ENCODE measurements at regions not wholly inside any gene's neighbourhood (a gene's known extent, or its start where the extent isn't known, plus 50 kb on each side); places are given as distances from the start of the nearest gene placed in this dataset.
A peak's percentile ranks its signal among the peaks of the same experiment; 100 is the strongest.

GRCh38 chr1:4944072-4944471, 289.7 kb downstream of the AJAP1 start:
- no peaks in the 10 kb centered on the region for H3K36me3 ChIP-seq
- TF ChIP-seq CTCF (IDR thresholded peaks at IDR 0.05): no peak
- H3K4me3 ChIP-seq: no peak overlapping the region
- ATAC-seq (no peak), DNase-seq (no peak)
- no peak overlapping the region for H3K27ac ChIP-seq
- intact Hi-C loops (cut with DNase I): no loop called here
- H3K4me1 ChIP-seq: peaks cover 0 to 12% (median 4%) of the 10 kb centered on the region in 9 donors
- peaks cover 0 to 5% (median 0%) of the 10 kb centered on the region in 7 donors for H3K27me3 ChIP-seq
- WGBS, 2 donors: 65 to 81% methylated on average over 5 of the region's 5 CpGs
- peaks cover 0 to 11% (median 0%) of the 10 kb centered on the region in 11 donors for H3K9me3 ChIP-seq

GRCh38 chr1:4939266-4939665, 284.9 kb downstream of the AJAP1 start:
- intact Hi-C loops (cut with DNase I): no loop called here
- Histone ChIP-seq H3K27ac (no peak overlapping the region), H3K9me3 (peaks cover 0 to 11% (median 0%) of the 10 kb centered on the region in 11 donors), H3K36me3 (no peaks in the 10 kb centered on the region), H3K4me1 (peaks cover 0 to 12% (median 4%) of the 10 kb centered on the region in 9 donors), H3K4me3 (no peak overlapping the region), H3K27me3 (no peaks in the 10 kb centered on the region)
- ATAC-seq: no peak
- WGBS, 2 donors: 86 to 87% methylated on average over 6 of the region's 6 CpGs
- no peak for TF ChIP-seq CTCF (IDR thresholded peaks at IDR 0.05)
- no peak for DNase-seq

- H3K4me1 ChIP-seq: peaks cover 0 to 5% (median 0%) of the 10 kb centered on the region in 9 donors
- H3K27me3 ChIP-seq: no peaks in the 10 kb centered on the region
- H3K4me3 ChIP-seq: no peak overlapping the region
- H3K9me3 ChIP-seq: peaks cover 0 to 11% (median 0%) of the 10 kb centered on the region in 11 donors
- intact Hi-C loops (cut with DNase I): no loop called here
- no peak overlapping the region for H3K27ac ChIP-seq
- H3K36me3 ChIP-seq: no peaks in the 10 kb centered on the region
- no peak for TF ChIP-seq CTCF (IDR thresholded peaks at IDR 0.05)
- 85 to 90% methylated on average over 11 of the region's 11 CpGs for whole genome bisulfite sequencing, 2 donors
- DNase-seq (no peak), ATAC-seq (no peak)
Observed at GRCh38 chr1:4937876-4938534, 283.6 kb downstream of the AJAP1 start.

GRCh38 chr1:4935807-4936206, 281.4 kb downstream of the AJAP1 start:
- Histone ChIP-seq H3K9me3 (peaks cover 0 to 11% (median 0%) of the 10 kb centered on the region in 11 donors), H3K4me3 (no peak overlapping the region), H3K27ac (no peak overlapping the region), H3K36me3 (no peaks in the 10 kb centered on the region), H3K4me1 (peaks cover 0 to 4% (median 0%) of the 10 kb centered on the region in 9 donors), H3K27me3 (peaks cover 0 to 9% (median 0%) of the 10 kb centered on the region in 7 donors)
- DNase-seq (no peak), ATAC-seq (peak in 1 of 8 donors; percentile 53)
- TF ChIP-seq CTCF (IDR thresholded peaks at IDR 0.05): no peak
- intact Hi-C loops (cut with DNase I): no loop called here
- 52% methylated on average over 4 of the region's 4 CpGs for WGBS, 2 donors

Measured in heart right ventricle (tissue), 16 donors.